Fibroblast of skin of back (primary cell): ENCODE measurements at regions not wholly inside any gene's neighbourhood (a gene's known extent, or its start where the extent isn't known, plus 50 kb on each side); places are given as distances from the start of the nearest gene placed in this dataset.

Experiments
- DNase-seq: peaks from one replicate; pipeline ENCODE4 v3.0.0-alpha.2; 2013

DNA sequence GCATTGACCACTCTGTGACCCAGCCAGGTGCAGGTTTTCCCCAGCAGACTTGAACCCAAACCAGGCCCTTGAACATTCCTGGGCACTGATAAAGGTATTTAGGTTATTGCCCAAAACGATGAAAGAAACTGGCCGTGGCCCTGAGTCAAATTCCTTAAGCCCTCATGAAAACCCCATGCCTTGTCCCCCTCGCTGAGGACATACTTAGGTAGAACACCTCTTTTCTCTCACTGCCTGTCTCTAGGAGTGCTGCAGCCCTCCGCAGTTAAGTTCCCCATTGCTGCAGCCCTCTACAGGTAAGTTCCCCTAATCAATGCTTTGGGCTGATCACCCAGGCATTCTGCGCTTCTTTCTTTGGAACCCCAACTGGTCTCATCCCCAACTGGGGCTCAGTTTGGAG is 961.6 kb downstream of the TBC1D22A start:
- no peak for DNase-seq

DNA sequence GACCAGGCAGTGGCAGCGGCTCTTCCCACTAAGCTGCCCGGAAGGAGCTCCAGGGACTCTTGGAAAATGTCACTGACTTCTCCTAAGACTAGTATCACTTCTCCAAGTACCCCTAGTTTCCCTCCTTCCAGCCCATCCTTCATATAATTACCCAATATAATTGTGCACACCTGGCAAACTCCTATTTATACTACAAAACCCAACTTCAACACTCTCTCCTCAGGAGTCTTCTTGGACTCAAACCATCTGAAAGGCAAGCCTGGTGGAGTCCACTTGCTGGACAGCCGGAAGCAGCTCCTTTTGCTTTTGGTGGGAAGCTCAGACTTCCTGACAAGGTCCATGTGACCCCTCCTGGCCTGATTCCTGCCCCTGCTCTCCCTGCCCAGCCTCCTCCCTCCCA is 955.9 kb downstream of the TBC1D22A start:
- no peak for DNase-seq

DNA sequence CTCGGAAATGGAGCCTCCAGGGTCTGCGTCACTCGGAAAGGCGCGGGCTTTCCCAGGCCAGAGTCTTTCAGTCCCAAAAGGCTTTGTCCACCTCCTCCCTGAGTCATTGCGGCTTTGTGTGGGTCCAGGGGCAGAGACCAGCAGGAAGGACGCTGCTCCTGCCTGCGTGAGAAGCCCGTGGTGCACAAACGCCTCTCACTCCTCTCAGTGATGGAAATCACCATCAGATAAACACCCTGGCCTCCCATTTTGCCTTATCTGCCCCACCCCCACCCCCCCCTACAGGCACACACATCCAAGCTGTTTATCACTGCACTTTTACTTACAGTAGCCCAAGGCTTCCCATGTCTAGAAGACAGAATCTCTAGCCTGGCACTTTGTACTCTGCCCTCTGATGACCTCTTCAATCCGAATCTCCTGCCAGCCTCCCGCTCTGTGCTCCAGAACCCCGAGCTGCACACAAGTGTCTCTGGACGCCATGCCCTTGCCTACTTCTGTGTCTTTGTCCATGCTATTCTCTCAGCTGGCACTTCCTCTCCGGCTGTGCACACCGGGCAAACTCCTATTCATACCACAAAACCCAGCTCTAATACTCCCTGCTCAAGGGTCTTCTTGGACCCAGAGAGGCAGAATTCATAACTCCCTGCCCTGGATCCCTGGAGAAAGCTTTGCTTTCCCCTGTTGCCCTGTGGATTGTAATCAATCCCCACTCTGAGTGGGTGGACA is 954.6 kb downstream of the TBC1D22A start:
- no peak for DNase-seq

DNA sequence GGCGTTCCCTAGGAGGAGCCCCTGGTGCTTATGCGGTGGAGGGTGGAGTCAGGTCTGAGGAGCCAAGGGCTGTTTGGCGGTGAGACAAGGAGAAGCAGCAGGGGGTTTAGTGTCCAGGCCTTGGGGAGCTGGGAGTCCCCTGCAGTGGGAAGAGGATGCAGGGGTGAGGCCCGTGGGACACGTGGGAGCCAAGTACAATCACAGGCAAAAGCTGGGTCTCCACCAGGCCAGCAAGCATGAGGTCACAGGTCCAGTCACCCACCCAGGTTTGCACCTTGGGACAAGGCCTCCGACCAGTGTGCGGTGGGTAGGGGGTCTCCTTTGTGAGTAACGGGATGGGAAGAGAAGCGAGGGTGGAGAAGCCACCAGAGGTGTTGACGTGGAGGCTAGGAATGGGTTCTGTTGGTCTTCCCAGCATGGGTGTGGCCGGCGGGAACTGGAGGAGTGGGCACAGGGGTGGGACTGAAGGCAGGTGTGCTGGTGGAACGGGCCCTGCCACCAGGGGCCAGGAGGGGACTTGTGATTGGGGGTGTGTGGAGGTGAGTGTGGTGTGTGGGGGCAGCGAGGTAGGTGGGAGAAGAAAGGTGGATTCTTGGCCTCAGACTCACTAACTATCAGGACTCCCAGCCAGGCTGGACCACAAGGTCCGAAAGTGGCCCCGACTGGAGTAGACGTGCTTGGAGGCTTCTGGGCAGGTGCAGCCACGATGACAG is 953.6 kb downstream of the TBC1D22A start:
- no peak for DNase-seq

DNA sequence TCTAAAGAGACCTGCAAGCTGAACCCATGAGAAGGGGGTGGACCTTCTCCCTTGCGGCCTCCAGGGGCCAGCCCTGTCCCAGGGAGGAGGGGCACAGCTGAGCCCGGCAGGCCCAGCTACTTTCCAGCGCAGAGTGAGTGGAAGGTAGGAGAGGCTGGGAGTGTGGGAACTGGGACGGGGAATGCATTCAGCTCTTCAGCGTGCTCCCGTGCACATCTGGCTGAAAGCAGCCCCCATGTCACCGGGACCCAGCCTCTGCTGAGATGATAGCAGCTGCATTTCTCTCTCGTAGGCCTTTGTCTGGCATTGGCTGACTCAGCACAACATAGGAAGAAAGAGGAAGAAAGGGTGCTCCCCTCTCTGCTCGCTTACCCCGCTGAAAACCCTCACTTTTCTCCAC is 951.5 kb downstream of the TBC1D22A start:
- DNase-seq, result no peak

DNA sequence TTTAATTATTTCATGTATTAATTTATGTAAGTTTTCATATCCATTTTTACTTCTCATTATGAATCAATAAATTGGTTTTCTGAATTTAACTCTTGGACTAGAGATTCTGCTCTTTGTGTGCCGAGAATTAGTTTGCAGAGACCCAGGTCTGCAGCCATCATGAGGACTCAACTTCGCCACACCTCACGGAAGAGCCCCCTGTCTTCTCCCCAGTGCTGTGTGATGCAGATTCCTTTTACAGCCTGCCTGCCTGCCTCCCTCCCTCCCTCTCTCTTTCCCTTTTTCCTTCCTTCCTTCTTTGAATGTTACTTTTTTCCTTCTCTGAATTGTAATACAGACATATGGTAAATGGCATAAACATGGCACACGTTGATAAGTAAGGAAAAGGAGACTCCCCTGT is 947.7 kb downstream of the TBC1D22A start:
- no peak for DNase-seq

DNA sequence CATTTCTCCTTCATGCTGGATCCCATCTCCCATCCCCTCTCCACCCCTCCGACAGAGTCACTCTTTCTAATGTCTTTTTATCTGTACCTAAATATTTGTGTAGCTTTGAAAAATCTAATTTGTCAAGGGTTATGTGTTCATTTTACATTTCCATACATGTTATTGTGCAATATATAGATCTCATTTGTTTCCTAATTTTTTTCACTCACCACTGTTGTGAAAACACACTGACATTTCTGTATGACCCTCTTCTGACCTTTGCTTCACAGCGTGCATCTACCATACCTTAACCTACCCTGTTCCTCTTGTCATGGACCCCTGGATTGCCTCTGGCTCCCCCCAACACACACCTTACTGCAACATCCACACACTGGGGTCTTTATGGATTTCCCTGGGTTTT is 942.9 kb downstream of the TBC1D22A start:
- no peak for DNase-seq

DNA sequence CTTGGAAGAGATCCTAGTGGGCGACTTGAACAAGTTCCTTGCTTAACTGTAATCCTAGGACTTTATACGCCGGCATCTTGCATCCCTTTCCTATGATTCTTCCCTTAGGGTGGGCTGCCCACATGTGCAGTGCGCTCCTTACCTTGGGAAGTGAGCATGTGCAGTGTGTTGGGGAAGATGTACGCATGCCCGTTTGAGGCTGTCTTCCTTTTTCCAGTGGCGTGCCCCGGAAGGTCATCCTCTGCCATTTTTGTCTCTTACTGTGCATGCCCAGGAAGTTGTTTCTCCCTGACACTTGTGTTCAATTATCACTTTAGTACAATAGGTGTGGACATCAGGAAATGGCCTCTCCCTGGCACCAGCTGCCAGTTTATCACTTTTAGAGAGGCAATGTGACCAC is 936.5 kb downstream of the TBC1D22A start:
- no peak for DNase-seq

DNA sequence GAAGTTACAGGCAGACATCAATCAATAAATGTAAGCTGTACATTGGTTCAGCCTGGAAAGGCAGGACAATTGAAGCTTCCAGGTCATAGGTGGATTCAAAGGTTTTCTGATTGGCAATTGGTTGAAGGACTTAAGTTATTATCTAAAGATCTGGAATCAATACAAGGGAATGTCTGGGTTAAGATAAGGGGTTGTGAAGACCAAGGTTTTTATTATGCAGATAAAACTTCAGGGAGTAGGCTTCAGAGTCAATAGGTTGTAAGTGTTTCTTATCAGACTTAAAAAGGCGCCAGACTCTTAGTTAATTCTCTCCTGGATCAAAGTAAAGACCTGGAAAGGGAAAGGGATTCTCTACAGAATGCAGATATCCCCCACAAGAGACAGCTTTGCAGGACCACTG is 935.4 kb downstream of the TBC1D22A start:
- DNase-seq, result no peak

DNA sequence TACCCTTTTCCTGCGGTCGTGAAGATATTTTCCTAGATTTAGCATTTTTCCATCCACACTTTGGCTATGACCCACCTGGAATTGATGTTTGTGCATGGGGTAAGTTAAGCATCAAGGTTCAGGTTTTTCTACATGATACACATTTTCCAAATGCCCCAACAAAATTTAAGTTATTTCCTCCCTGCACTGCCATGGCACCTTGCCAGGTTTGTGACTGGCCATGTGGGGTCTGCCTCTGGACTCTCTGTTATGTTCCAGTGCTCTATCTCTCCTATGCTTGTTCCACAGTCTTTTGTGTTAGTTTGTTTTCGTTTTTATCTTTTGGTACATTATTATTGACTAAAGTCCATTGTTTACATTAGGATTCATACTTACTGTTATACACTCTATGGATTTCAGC is 934.3 kb downstream of the TBC1D22A start:
- DNase-seq, result no peak

DNA sequence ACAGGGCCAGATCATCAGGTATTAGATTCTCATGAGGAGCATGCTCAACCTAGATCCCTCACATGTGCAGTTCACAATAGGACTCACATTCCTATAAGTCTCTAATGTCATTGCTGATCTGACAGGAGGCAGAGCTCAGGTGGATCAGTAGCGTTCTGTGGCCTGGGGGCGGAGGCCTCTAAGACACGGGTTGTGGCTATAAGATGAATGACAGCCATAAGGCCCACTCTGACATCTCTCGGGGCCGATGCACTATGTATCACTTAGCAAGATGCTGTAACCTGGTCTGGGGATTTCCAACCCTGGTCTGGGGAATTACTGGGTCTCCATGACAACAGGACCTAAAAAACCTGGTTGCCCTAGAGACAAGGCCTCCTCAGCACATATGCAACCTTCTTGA is 932.7 kb downstream of the TBC1D22A start:
- DNase-seq, result no peak

DNA sequence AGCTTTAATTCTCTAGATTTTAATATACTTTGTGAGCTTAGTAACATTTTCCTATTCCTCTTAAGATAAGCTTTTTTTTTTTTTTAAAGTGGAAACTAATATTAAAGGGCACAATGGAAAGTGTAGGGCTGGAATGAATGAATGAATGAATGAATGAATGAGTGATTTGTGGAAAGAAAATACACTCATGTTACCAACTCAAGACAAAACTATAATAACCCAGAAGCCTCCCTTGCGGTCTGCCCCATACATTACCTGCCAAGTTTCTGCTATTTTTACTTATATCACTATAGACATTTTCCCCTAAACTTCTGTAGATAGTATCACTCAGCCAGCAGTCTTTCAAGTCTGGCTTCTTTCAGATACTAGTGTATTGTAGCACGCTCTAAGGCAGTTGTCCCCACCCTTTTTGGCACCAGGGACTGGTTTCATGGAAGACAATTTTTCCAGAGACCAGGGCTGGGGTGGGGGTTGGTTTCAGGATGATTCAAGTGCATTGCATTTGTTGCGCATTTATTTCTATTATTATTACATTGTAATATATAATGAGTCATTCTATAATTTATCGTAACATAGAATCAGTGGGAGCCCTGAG is 932.2 kb downstream of the TBC1D22A start:
- no peak for DNase-seq

DNA sequence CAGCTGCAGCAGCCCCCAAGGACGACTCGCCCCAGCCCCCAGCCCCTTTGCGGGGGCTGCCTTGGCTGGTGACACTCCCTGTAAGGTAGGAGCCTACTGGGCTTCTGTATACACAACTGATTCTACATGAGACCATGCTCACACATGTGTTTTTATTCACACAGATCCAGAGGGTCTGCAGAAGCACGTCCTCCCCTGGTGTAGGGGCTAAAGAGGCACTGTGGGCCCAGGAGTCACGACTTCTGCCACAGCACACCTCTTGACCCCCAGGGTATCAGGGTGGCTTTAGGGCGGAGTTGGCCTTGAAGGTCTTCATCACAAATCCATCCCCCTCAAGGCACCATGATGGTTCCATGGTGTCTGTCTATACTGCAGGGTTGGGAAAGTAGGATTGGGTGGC is 931.2 kb downstream of the TBC1D22A start:
- DNase-seq, result no peak

DNA sequence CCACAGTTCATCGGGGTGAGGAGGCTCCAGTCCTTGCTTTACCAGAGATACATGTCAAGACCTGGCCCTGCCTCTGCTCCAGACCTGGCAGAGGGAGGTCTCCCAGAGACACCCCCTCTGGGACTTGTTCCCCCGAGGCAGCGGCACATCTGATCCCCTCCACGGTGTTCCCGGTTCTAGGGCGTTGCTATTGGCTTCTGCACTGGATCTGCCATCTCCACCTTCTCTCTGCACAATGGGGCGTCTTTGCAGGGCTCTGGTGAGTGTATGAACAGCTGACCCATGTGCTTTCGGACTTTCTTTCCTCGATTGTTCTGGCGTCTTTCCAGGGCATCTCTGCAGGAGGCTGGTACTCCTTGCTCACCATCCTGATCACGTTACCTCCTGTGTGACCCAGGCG is 930.4 kb downstream of the TBC1D22A start:
- DNase-seq, result no peak

DNA sequence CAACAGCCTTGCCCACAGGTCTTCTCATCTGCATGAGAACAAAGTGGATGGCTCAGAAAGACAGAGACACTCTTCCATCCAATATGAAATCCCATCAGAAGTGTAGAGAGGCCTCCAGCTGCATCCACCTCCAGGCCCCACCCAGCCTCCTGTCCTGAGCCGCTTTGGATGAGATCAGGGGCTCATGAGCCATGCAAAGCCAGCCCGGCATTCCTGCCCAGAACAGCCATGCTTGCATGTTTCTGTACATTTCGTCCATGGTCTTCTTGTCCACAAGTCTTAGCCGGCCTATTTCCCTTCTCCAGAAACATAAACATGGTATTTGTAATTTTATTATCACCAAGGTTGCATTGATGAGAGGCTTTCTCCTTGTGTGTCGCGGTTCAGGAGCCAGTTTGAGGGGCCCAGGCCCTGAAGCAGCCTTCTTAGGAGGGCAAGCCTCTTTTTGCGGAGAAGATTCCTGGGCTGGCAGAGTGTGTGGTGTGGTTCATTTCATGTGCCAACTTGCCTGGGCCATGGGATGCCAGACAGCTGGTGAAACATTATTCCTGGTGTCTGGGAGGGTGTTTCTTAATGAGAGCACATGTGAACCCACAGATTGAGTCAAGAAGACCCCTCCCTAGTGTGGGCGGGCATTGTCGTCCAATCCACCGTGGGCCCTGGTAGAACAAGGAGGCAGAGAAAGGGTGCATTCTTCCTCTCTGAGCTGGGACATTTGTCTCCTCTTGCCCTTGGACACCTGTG is 928.9 kb downstream of the TBC1D22A start:
- DNase-seq, result no peak

DNA sequence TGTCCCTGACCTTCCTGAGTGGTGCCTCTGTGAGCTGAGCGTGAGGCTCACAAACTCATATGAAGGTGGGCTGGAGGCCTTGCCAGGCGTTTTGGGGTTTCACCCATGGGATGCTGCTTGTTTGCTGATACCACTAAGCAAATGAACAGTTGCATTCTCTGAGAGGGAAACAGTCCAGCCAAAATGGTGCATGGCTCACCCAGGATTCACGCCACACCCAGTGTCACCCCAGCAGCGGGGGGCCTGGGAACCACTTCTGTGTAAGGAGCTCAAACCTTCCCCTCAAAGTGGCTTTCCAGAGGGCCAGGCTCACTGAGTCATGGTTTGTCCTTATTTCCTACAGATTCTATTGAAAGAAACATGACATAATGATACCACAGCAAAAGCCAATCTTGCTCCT is 928.1 kb downstream of the TBC1D22A start:
- no peak for DNase-seq

DNA sequence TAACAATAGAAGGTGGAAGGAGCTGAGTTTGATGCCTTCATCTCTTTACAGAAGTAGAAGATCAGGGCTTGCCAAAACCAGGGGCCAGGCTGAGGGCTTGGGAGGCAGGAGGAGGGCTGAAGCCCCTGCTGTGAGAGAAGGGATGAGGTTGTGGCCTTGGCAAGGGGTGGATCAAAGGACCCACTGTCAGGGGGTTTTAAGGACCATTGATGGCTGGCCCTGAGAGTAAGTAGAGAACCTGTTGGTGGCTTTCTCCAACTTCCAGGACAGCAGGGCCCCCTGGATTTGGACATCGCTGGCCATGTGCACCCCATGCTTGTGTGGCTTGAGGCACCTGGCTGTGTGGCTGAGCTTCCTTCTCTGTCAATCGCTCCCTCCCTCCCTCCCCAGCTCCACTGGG is 927.7 kb downstream of the TBC1D22A start:
- no peak for DNase-seq

DNA sequence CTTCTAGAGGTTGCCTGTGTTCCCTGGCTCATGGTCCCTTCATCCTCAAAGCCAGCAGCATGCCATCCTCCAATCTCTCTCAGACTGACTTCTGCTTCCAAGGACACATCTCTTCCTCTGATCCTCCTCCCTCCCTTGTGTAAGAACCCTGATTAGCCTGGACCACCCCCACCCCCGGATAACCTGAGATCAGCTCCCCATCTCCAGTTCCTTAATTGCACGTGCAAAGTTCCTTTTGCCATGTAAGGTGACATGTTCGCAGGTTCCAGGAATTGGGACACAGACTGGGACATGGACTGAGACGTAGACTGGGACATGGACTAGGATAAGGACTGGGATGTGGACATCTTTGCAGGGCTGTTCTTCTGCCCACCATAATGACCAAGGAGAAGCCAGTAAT is 925.3 kb downstream of the TBC1D22A start:
- no peak for DNase-seq

DNA sequence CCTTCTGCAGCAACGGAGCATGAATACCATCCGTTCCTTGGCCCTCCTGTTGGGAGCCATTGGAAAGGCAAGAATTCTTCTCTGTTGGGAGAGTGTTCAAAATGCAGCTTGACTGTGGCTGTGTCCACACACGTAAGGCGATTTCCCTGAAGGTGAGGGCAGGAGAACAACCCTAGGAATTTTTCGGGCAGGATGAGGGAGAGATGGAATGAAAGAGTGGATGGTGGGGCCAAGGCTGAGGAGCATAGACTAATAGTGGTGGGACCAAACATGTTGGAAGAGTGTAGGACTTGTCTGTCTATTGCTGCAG is 924.9 kb downstream of the TBC1D22A start:
- no peak for DNase-seq

DNA sequence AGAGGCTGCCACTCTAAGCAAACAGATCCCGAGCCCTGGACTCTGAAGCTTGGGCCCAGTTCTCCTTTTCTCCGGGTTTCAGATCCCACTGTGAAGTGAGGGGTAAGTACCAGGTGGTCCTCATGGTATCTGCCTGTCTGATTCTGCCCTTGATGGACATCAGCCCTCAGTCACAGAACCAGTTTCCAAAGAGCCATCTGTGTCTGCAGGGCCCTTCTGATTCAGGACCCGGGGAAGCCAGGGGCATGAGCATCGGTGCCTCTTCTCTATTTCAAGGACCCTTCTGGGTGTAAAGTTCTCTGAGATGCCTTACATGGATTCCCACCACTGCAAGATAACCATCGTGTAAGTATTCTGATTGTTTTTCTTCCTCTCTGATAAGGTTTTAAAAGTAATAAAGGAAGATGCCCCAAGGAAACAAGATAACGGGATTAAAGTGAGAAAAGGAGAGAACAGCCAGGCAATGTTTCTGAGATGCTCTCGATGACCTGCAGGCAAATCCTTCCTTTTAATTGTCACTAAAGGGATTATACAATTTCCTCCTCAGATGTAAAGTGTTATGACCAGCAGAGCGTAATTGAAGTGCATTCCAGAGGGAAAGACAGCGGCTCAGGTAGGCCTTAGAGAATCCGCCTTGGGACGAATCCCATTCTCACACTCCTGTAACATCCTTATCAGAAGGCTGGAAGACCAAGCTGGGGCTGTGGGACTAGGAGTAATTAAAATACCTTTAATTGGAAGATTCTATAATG is 924.3 kb downstream of the TBC1D22A start:
- no peak for DNase-seq

DNA sequence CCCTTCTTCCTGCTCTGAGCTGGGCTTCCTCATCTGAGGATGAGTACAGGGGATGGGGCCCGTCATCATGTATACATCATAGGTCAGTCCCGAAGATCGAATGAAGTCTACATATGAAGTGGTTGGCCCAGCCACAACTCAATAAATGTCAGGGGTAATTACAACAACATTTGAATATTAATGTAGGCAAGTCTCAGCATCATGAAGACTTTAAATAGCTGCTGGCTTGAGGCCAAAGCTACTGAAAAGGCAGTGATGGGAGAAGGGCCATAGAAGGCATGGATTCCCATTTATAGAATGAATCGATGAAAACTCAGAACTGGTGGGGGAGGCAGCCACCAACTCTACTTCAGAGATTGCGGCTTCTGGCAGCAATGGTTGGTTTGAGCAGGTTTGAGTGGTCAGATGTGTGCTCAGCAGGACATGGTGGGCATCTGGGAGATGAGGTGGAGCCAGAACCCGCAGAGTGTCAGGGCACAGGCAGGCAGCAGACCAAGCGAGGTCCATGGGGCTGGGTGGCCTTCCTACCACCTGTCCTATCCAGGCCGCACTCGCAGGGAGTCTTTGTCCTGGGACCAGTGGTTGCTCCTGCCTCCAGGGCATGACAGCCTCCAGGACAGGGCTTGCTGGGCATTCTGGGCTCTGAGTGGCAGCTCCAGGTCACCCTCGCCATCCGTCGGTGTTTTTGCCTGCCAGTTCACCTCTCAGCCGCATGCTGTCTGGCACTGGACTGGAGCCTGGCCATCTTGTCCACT is 919.1 kb downstream of the TBC1D22A start:
- no peak for DNase-seq

DNA sequence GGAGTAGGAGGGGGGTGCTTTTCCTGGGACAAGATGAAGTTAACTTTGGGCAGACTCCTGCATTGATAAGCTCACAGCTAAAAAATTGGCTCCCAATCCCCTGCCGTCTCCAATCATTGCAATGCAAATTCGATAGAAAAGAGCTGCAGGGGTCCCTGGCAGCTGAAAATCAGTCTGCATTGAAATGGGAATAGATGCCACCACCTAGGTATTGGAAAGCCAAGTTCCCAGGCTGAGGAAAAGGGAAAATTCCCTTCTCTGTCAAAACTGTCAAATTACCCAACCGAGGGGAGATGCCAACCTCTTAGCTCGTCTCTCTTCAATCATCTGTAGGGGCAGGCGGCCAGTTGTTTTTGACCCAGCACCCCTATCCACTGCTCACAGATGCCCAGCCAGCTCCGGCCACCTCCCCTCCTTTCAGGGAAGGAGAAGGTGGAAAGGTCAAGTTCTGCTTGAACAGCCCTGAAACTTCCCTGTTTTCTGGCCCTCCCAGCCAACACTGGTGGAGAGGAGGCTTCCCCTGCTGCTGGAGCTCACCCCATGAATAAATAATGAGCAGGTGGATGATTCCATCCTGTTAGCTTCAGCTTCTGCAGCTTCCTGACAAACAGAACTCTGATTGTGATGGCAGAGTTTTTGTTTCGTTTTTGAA is 916.3 kb downstream of the TBC1D22A start:
- DNase-seq, result no peak
